PC-3 (cell line): ENCODE measurements at regions not wholly inside any gene's neighbourhood (a gene's known extent, or its start where the extent isn't known, plus 50 kb on each side); places are given as distances from the start of the nearest gene placed in this dataset.

Experiments
- ATAC-seq: fragments of 200-7000 bp; cut with Tn5 transposase; 2 replicates; pipeline ENCODE4 v1.9.1; 2020; ENCODE audit warnings: mild to moderate bottlenecking, moderate library complexity
- BruUV-seq: library from RNA; stranded (reverse); fragments of 400-500 nt; replicated peaks from 2 replicates; lab custom pipeline; 2021; lab: Mats Ljungman, UMichigan
- CTCF ChIA-PET: fragments of 300-600 bp; sonication (Branson Sonifier 250); formaldehyde crosslinking; loops from one replicate; lab custom pipeline; 2022; ENCODE audit warnings: antibody characterized with exemption; lab: Charles Lee
- POLR2A ChIA-PET: fragments of 300-600 bp; sonication (Branson Sonifier 250); formaldehyde crosslinking; loops from one replicate; lab custom pipeline; 2022; ENCODE audit warnings: antibody characterized with exemption; ENCODE audit not compliant: unreplicated experiment; lab: Charles Lee
- DNase-seq: peaks from one replicate; pipeline ENCODE4 v3.0.0-alpha.2; 2015
- H2AFZ ChIP-seq: fragments of 300-600 bp; sonication (generic); 2 replicates; pipeline ENCODE4 v1.6.0; 2016; ENCODE audit warnings: antibody characterized with exemption, low read length
- H3F3A ChIP-seq: fragments of 300-600 bp; sonication (generic); one replicate; pipeline ENCODE4 v1.6.0; 2017; ENCODE audit warnings: antibody characterized with exemption, low read length, control low read depth, mild to moderate bottlenecking; ENCODE audit not compliant: unreplicated experiment
- H3K27ac ChIP-seq: fragments of 300-600 bp; sonication (generic); 2 replicates; pipeline ENCODE4 v1.5.1; 2016; ENCODE audit warnings: mild to moderate bottlenecking, low read length
- H3K27me3 ChIP-seq: fragments of 300-600 bp; sonication (generic); 2 replicates; pipeline ENCODE4 v1.6.1; 2016; ENCODE audit warnings: low read length, mixed read lengths
- H3K36me3 ChIP-seq: fragments of 300-600 bp; sonication (generic); 2 replicates; pipeline ENCODE4 v1.6.1; 2016; ENCODE audit warnings: low read depth, mixed run types, low read length, mixed read lengths
- H3K4me1 ChIP-seq: fragments of 300-600 bp; sonication (generic); 2 replicates; pipeline ENCODE4 v1.5.1; 2016; ENCODE audit warnings: low read length; ENCODE audit not compliant: insufficient read depth
- H3K4me2 ChIP-seq: fragments of 300-600 bp; sonication (generic); 2 replicates; pipeline ENCODE4 v1.6.0; 2016; ENCODE audit warnings: low read length
- H3K4me3 ChIP-seq: fragments of 300-600 bp; sonication (generic); 2 replicates; pipeline ENCODE4 v1.5.1; 2016; ENCODE audit warnings: mild to moderate bottlenecking, low read length, mixed read lengths
- H3K79me2 ChIP-seq: fragments of 300-600 bp; sonication (generic); 2 replicates; pipeline ENCODE4 v1.6.1; 2017; ENCODE audit warnings: low read length, mixed read lengths
- H3K9ac ChIP-seq: fragments of 300-600 bp; sonication (generic); 2 replicates; pipeline ENCODE4 v1.6.0; 2016; ENCODE audit warnings: mild to moderate bottlenecking, low read length
- H3K9me2 ChIP-seq: fragments of 300-600 bp; sonication (generic); replicated peaks from 2 replicates; pipeline ENCODE4 v1.6.1; 2016; ENCODE audit warnings: mixed run types, low read length, mixed read lengths
- H3K9me3 ChIP-seq: fragments of 300-600 bp; sonication (generic); 2 replicates; pipeline ENCODE4 v1.6.1; 2016; ENCODE audit warnings: low read length, mixed read lengths
- H4K20me1 ChIP-seq: fragments of 300-600 bp; sonication (generic); 2 replicates; pipeline ENCODE4 v1.6.1; 2016; ENCODE audit warnings: low read length, mixed read lengths
- EZH2 ChIP-seq: fragments of 300-600 bp; sonication (generic); IDR thresholded peaks from one replicate; pipeline ENCODE4 v1.6.1; 2017; ENCODE audit warnings: antibody characterized with exemption, mild to moderate bottlenecking, low read length; ENCODE audit not compliant: unreplicated experiment
- EZH2phosphoT487 ChIP-seq: fragments of 300-600 bp; sonication (generic); IDR thresholded peaks from 2 replicates; pipeline ENCODE4 v1.6.1; 2018; ENCODE audit warnings: mild to moderate bottlenecking, antibody characterized with exemption, low read length, borderline replicate concordance
- intact Hi-C: fragments of 100-400 bp; cut with micrococcal nuclease; formaldehyde crosslinking; loops from 2 replicates; pipeline ENCODE4 v1.9.0; 2023
- TF ChIP-seq, protein P1 (sequence below): fragments of 300-600 bp; sonication (generic); conservative IDR thresholded peaks from 2 replicates; pipeline ENCODE4 v1.5.1; 2017; ENCODE audit warnings: antibody characterized with exemption, low read depth, mild to moderate bottlenecking, low read length

DNA sequence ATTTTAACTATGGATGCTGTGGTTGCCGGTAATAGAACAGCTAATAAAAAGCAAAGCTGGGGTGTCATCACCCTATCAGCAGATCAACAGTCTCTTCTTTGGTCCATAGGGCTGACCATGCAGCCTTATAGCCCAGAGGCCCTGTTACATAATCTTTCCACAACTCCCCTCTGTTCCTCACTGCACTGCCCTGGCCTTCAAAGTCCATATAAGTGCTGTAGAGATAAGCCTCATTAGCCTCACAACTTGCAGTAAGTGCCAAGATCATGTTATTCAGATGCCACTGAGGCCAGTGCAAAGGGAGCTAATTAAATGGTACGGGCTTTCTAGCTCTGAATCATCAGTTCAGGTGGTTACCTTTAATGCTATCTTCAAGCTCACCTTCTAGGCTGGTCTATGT is 89.7 kb upstream of the CXCR4 start:
- intact Hi-C loops, result no loop called here
- H3K36me3 ChIP-seq, result no peaks in the 10 kb centered on the region
- no peaks in the 10 kb centered on the region for H4K20me1 ChIP-seq
- ChIA-PET POLR2A (no interaction called here), CTCF (no interaction called here)
- no peak for TF ChIP-seq EZH2phosphoT487
- TF ChIP-seq EZH2, result no peak
- TF ChIP-seq, protein P1, sequence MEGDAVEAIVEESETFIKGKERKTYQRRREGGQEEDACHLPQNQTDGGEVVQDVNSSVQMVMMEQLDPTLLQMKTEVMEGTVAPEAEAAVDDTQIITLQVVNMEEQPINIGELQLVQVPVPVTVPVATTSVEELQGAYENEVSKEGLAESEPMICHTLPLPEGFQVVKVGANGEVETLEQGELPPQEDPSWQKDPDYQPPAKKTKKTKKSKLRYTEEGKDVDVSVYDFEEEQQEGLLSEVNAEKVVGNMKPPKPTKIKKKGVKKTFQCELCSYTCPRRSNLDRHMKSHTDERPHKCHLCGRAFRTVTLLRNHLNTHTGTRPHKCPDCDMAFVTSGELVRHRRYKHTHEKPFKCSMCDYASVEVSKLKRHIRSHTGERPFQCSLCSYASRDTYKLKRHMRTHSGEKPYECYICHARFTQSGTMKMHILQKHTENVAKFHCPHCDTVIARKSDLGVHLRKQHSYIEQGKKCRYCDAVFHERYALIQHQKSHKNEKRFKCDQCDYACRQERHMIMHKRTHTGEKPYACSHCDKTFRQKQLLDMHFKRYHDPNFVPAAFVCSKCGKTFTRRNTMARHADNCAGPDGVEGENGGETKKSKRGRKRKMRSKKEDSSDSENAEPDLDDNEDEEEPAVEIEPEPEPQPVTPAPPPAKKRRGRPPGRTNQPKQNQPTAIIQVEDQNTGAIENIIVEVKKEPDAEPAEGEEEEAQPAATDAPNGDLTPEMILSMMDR, result no peak
- no TSS peak for BruUV-seq
- no peak overlapping the region for H3K4me3 ChIP-seq
- no peak overlapping the region for H3K27ac ChIP-seq
- H2AFZ ChIP-seq, result no peak overlapping the region
- H3K79me2 ChIP-seq, result no peaks in the 10 kb centered on the region
- no peaks in the 10 kb centered on the region for H3K9me2 ChIP-seq
- H3K9ac ChIP-seq, result no peak overlapping the region
- no peak for DNase-seq
- H3K9me3 ChIP-seq, result no peaks in the 10 kb centered on the region
- no peak for ATAC-seq
- H3K4me2 ChIP-seq, result no peak overlapping the region
- H3K4me1 ChIP-seq, result no peaks in the 10 kb centered on the region
- no peaks in the 10 kb centered on the region for H3F3A ChIP-seq
- peaks cover 71% of the 10 kb centered on the region for H3K27me3 ChIP-seq

DNA sequence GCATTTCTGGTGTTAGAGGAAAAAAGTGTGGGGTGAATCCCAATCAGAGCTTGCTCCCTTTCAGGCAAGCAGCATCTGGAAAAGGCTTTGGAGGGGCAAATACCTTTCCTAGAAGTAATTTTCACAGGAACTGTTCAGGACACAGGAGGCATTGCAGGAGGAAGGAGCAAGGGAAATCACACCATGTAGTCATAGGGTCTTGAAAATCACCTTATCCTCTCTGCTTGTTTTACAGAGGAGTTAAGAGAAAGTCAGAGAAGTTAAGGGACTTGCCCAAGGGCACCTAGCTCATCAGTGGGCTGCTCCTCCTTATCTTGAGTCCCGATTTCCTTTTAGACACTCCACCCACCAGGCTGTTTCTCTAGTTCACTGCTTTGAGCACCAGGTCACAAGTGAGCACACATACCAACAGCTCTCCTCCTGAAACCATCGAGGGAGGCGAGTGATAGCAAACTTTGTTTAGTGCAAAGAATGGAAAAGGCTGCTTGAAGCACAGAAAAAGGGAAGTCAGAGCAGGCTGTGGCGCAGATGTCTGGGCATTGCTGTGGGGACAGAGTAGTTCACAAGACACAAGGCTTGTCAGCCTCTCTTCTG is 89.2 kb upstream of the CXCR4 start:
- ATAC-seq (no peak), DNase-seq (no peak)
- Histone ChIP-seq H3K36me3 (no peaks in the 10 kb centered on the region), H3K9ac (no peak overlapping the region), H3K4me1 (no peaks in the 10 kb centered on the region), H3K9me3 (no peaks in the 10 kb centered on the region), H3K27me3 (peaks cover 69% of the 10 kb centered on the region), H3F3A (no peaks in the 10 kb centered on the region), H3K27ac (no peak overlapping the region), H3K4me3 (no peak overlapping the region), H2AFZ (no peak overlapping the region), H3K4me2 (no peak overlapping the region), H3K9me2 (no peaks in the 10 kb centered on the region), H3K79me2 (no peaks in the 10 kb centered on the region), H4K20me1 (no peaks in the 10 kb centered on the region)
- TF ChIP-seq EZH2phosphoT487 (no peak), EZH2 (no peak)
- TF ChIP-seq, protein P1, result no peak
- no TSS peak for BruUV-seq
- POLR2A ChIA-PET, result no interaction called here
- CTCF ChIA-PET, result no interaction called here
- intact Hi-C loops, result no loop called here

DNA sequence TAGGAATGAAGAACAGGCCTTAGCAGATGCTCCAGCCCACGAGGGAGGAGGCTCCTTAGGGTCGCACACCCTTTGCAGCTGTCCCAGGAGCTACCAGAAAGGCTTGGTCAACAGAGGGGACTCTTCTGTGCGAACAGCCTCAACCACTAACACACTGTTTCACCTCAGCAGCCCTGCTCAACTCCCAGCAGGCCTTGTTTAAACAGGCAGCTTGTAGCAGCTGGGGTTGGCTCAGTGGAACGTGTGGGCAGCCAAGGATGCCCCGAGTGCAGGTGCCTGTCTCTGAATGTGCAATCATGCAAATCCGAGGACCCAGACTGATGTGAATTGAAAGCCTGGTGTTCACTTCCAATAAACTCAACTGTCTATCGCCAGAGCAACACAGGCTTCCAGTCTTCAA is 88.7 kb upstream of the CXCR4 start:
- H3K36me3 ChIP-seq, result no peaks in the 10 kb centered on the region
- H2AFZ ChIP-seq, result no peak overlapping the region
- H3K4me1 ChIP-seq, result no peaks in the 10 kb centered on the region
- TF ChIP-seq, protein P1, result no peak
- H3K9me3 ChIP-seq, result no peaks in the 10 kb centered on the region
- intact Hi-C loops, result no loop called here
- no peaks in the 10 kb centered on the region for H3F3A ChIP-seq
- no peak for ATAC-seq
- no peak overlapping the region for H3K9ac ChIP-seq
- peaks cover 64% of the 10 kb centered on the region for H3K27me3 ChIP-seq
- no peak overlapping the region for H3K4me2 ChIP-seq
- BruUV-seq, result no TSS peak
- H3K4me3 ChIP-seq, result no peak overlapping the region
- ChIA-PET CTCF (no interaction called here), POLR2A (no interaction called here)
- no peaks in the 10 kb centered on the region for H3K9me2 ChIP-seq
- H4K20me1 ChIP-seq, result no peaks in the 10 kb centered on the region
- DNase-seq, result no peak
- no peaks in the 10 kb centered on the region for H3K79me2 ChIP-seq
- H3K27ac ChIP-seq, result no peak overlapping the region
